ENCODE measurements at regions not wholly inside any gene's neighbourhood (a gene's known extent, or its start where the extent isn't known, plus 50 kb on each side); places are given as distances from the start of the nearest gene placed in this dataset.

DNA sequence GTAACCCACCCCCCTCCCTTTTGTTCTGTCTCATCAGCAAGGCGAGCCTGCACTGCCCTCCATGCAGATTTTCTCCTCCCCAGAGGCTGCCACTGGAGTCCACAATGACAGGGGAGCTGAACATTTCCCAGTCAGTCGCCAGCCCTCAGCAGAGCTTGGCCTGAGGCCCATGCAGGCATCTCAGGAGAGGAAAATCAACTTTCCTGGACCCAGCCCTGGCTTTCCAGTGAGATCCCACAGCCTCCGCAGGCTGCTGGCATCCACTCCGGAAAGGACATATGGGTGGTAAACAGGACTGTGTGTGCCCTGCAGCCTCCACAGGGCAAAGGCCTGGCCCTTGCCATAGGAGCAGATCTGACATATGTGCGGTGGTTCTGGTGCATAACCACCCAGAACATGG, 253.8 kb downstream of the TNS1 start:
- Mint-ChIP-seq H3K36me3 (ENCODE audit: unreplicated experiment) (no peaks in the 10 kb centered on the region), H3K4me3 (ENCODE audit: unreplicated experiment) (no peak overlapping the region), H3K27ac (ENCODE audit: unreplicated experiment) (no peak overlapping the region), H3K4me1 (ENCODE audit: low read depth, unreplicated experiment) (no peaks in the 10 kb centered on the region), H3K27me3 (ENCODE audit: unreplicated experiment) (peaks cover 3% of the 10 kb centered on the region), H3K9me3 (ENCODE audit: unreplicated experiment) (no peaks in the 10 kb centered on the region)
- TF ChIP-seq CTCF (IDR thresholded peaks at IDR 0.05; ENCODE audit: partially characterized antibody, unreplicated experiment), result no peak
- DNase-seq, result no peak

DNA sequence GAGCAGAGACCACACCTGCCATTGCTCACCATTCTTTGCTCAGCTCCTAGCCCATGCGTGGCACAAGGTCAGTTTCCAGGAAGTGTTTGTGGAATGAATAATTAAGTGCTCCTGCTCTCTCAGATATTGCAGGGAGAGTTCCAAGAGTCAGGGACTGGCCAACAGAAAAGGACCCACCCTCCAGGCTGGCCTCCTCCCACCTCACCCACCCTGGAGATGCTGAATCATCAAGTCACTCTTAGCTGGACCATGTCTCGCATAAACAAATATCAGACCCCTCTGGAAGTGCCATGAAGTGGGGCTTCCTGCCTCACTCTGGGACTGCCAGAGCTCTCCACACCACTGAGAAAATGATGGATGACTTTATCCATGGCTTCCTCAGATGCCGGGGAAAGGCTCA, 256.0 kb downstream of the TNS1 start:
- Mint-ChIP-seq H3K36me3 (ENCODE audit: unreplicated experiment) (no peaks in the 10 kb centered on the region), H3K4me3 (ENCODE audit: unreplicated experiment) (no peak overlapping the region), H3K27ac (ENCODE audit: unreplicated experiment) (no peak overlapping the region), H3K27me3 (ENCODE audit: unreplicated experiment) (peaks cover 5% of the 10 kb centered on the region), H3K9me3 (ENCODE audit: unreplicated experiment) (peaks cover 1% of the 10 kb centered on the region), H3K4me1 (ENCODE audit: low read depth, unreplicated experiment) (no peaks in the 10 kb centered on the region)
- TF ChIP-seq CTCF (IDR thresholded peaks at IDR 0.05; ENCODE audit: partially characterized antibody, unreplicated experiment), result no peak
- no peak for DNase-seq

DNA sequence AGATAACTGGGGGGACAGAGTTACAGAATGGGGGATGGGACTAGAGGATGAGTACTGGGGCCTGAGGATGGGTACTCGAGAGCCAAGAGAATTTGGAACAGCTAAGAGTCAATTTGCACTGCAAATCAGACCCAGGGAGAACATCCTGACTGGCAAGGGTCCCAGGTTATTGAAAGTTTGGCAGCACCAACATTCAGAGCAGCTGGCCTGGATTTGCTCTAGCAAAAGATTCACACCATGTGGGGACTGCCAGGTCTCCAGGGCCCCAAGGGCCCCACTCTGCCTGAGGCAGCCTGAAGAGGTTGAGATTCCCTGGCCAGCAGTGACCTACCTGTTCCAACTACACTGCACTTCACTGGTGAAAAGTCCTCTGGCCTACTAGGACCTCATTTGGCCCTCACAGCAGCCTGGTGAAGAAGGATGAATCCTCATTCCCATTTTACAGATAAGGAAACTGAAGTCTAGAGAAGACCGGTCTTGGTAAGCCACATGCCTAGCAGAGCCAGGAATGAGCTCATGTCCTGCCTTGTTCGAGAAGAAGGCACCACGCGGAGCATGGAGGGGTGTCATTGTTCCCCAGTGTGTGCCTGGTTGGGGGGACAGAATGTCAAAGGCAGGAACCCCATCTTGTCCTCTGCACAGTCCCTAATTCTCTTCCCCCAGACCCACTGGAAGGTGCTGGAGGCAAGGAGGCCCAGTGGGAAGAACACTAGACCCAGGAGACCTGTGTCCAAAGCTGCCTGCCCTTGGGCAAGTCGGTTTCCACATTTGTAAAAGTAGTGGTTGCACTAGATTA, 258.6 kb downstream of the TNS1 start:
- Mint-ChIP-seq H3K27ac (ENCODE audit: unreplicated experiment) (no peak overlapping the region), H3K9me3 (ENCODE audit: unreplicated experiment) (peaks cover 4% of the 10 kb centered on the region), H3K27me3 (ENCODE audit: unreplicated experiment) (peaks cover 5% of the 10 kb centered on the region), H3K4me1 (ENCODE audit: low read depth, unreplicated experiment) (no peaks in the 10 kb centered on the region), H3K4me3 (ENCODE audit: unreplicated experiment) (no peak overlapping the region), H3K36me3 (ENCODE audit: unreplicated experiment) (no peaks in the 10 kb centered on the region)
- no peak for DNase-seq
- no peak for TF ChIP-seq CTCF (IDR thresholded peaks at IDR 0.05; ENCODE audit: partially characterized antibody, unreplicated experiment)

DNA sequence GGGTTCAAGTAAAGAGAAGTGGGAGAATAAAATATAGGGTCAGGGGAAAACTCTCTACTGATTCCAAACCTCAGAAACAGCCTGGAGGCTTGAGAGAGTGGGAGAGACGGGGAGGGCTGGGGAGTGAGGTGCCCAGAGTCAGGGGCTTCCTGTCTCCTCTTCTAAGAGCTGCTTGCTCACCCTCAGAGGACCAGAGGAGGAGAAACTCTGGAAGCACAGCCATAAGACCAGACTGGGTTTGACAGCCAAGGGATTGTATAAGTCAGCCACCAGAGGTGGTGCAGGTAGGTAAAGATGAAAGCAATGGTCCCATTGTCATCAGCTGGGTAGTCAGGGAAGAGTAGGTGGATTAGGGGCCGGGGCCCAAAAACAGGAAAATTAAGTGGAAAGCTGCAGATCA, 259.4 kb downstream of the TNS1 start:
- Mint-ChIP-seq H3K27ac (ENCODE audit: unreplicated experiment) (no peak overlapping the region), H3K4me1 (ENCODE audit: low read depth, unreplicated experiment) (no peaks in the 10 kb centered on the region), H3K4me3 (ENCODE audit: unreplicated experiment) (no peak overlapping the region), H3K27me3 (ENCODE audit: unreplicated experiment) (peaks cover 5% of the 10 kb centered on the region), H3K9me3 (ENCODE audit: unreplicated experiment) (peaks cover 4% of the 10 kb centered on the region), H3K36me3 (ENCODE audit: unreplicated experiment) (no peaks in the 10 kb centered on the region)
- no peak for TF ChIP-seq CTCF (IDR thresholded peaks at IDR 0.05; ENCODE audit: partially characterized antibody, unreplicated experiment)
- DNase-seq, result no peak

- no peak for TF ChIP-seq CTCF (IDR thresholded peaks at IDR 0.05; ENCODE audit: partially characterized antibody, unreplicated experiment)
- no peaks in the 10 kb centered on the region for H3K36me3 Mint-ChIP-seq (ENCODE audit: unreplicated experiment)
- peaks cover 4% of the 10 kb centered on the region for H3K9me3 Mint-ChIP-seq (ENCODE audit: unreplicated experiment)
- H3K27me3 Mint-ChIP-seq (ENCODE audit: unreplicated experiment), result peaks cover 5% of the 10 kb centered on the region
- H3K4me1 Mint-ChIP-seq (ENCODE audit: low read depth, unreplicated experiment), result no peaks in the 10 kb centered on the region
- no peak overlapping the region for H3K4me3 Mint-ChIP-seq (ENCODE audit: unreplicated experiment)
- no peak overlapping the region for H3K27ac Mint-ChIP-seq (ENCODE audit: unreplicated experiment)
- DNase-seq, result no peak
These were observed 260.0 kb downstream of the TNS1 start for GRCh38 chr2:217742841-217743240.

Data from glutamatergic neuron (in vitro differentiated cells).